HEK293T (cell line): ENCODE measurements at regions not wholly inside any gene's neighbourhood (a gene's known extent, or its start where the extent isn't known, plus 50 kb on each side); places are given as distances from the start of the nearest gene placed in this dataset.

Experiments used
- ARNT ChIP-seq: fragments of 450-650 bp; IDR thresholded peaks from 2 replicates; pipeline ENCODE4 v1.6.1; 2017; ENCODE audit warnings: mild to moderate bottlenecking
- BHLHE40 ChIP-seq: fragments of 450-650 bp; IDR thresholded peaks from 2 replicates; pipeline ENCODE4 v1.6.1; 2016; ENCODE audit warnings: mild to moderate bottlenecking, moderate library complexity, borderline replicate concordance
- CTBP1 ChIP-seq: fragments of 450-650 bp; IDR thresholded peaks from 2 replicates; pipeline ENCODE4 v1.6.1; 2016; ENCODE audit warnings: borderline replicate concordance
- ELF4 ChIP-seq: fragments of 450-650 bp; IDR thresholded peaks from 2 replicates; pipeline ENCODE4 v1.6.1; 2017; ENCODE audit warnings: antibody characterized with exemption
- FOXK2 ChIP-seq: fragments of 450-650 bp; IDR thresholded peaks from 2 replicates; pipeline ENCODE4 v1.6.1; 2016; ENCODE audit warnings: mild to moderate bottlenecking
- FOXM1 ChIP-seq: fragments of 450-650 bp; IDR thresholded peaks from 2 replicates; pipeline ENCODE4 v1.6.1; 2017; ENCODE audit warnings: mild to moderate bottlenecking, borderline replicate concordance
- NFRKB ChIP-seq: fragments of 450-650 bp; IDR thresholded peaks from 2 replicates; pipeline ENCODE4 v1.6.1; 2016; ENCODE audit warnings: mild to moderate bottlenecking, moderate library complexity
- SP1 ChIP-seq: fragments of 450-650 bp; IDR thresholded peaks from 2 replicates; pipeline ENCODE4 v1.6.1; 2017
- TARDBP ChIP-seq: fragments of 450-650 bp; IDR thresholded peaks from 2 replicates; pipeline ENCODE4 v1.6.1; 2016
- ZNF384 ChIP-seq: fragments of 450-650 bp; IDR thresholded peaks from 2 replicates; pipeline ENCODE4 v1.6.1; 2016

- TF ChIP-seq NFRKB = no peak
- no peak for TF ChIP-seq SP1
- TF ChIP-seq BHLHE40 = no peak
- TF ChIP-seq ARNT = no peak
- TF ChIP-seq ELF4 = no peak
- TF ChIP-seq FOXK2 = no peak
- no peak for TF ChIP-seq CTBP1
- TF ChIP-seq FOXM1 = no peak
- TF ChIP-seq TARDBP = no peak
- no peak for TF ChIP-seq ZNF384
Observed at GRCh38 chr4:36904823-36905222, 339.7 kb upstream of the NWD2 start.
